GM12878 (cell line): ENCODE measurements at regions not wholly inside any gene's neighbourhood (a gene's known extent, or its start where the extent isn't known, plus 50 kb on each side); places are given as distances from the start of the nearest gene placed in this dataset.

ENCODE experiments used
- ATAC-seq: fragments of 200-7000 bp; cut with Tn5 transposase; 3 replicates; pipeline ENCODE4 v1.9.1; 2020; ENCODE audit warnings: mild to moderate bottlenecking, moderate library complexity
- BruUV-seq: library from RNA; stranded (reverse); fragments of 400-500 nt; replicated peaks from 2 replicates; lab custom pipeline; 2021; lab: Mats Ljungman, UMichigan
- CTCF ChIA-PET: fragments of 300-600 bp; sonication (Branson Sonifier 250); formaldehyde crosslinking; extraction: SDS; loops from one replicate; lab custom pipeline; 2021; ENCODE audit warnings: inconsistent platforms; lab: Yijun Ruan, JAX
- POLR2A ChIA-PET: fragments of 350-600 bp; formaldehyde crosslinking; extraction: SDS; loops from one replicate; lab custom pipeline; 2021; ENCODE audit warnings: inconsistent platforms; lab: Charles Lee
- RAD21 ChIA-PET: fragments of 300-600 bp; sonication (Branson Sonifier 250); formaldehyde crosslinking; loops from one replicate; lab custom pipeline; 2023; ENCODE audit warnings: antibody characterized with exemption; ENCODE audit not compliant: unreplicated experiment; lab: Charles Lee
- SMC1A ChIA-PET: fragments of 300-600 bp; sonication (Branson Sonifier 250); formaldehyde crosslinking; loops from one replicate; lab custom pipeline; 2023; ENCODE audit not compliant: unreplicated experiment, uncharacterized antibody; lab: Charles Lee
- DNase-seq: peaks from one replicate; pipeline ENCODE4 v3.0.0-alpha.2; 2011; ENCODE audit warnings: low read depth, low spot score
- FAIRE-seq: peaks from 3 replicates; lab custom pipeline; 2011; peaks lifted over from hg19 to GRCh38; lab: Jason Lieb, UNC
- H2AFZ ChIP-seq: 2 replicates; pipeline ENCODE4 v1.6.0; 2011; ENCODE audit warnings: low read depth, low read length, control low read depth; ENCODE audit not compliant: control insufficient read depth
- H3K27ac ChIP-seq: 2 replicates; pipeline ENCODE4 v1.5.1; 2011; ENCODE audit warnings: control low read depth; ENCODE audit not compliant: control insufficient read depth, insufficient read depth
- H3K27me3 ChIP-seq, 2 experiments: replicated peaks in 1 of 2; 2 replicates each; pipeline versions ENCODE4 v1.6.0 to v1.6.1; 2011; ENCODE audit warnings: low read length in 1 of 2; ENCODE audit not compliant: control insufficient read depth in 2 of 2, insufficient read depth in 2 of 2
- H3K36me3 ChIP-seq, 2 experiments: 2 replicates each; pipeline ENCODE4 v1.5.1; 2011; ENCODE audit warnings: low read length in 1 of 2; ENCODE audit not compliant: control insufficient read depth in 2 of 2, insufficient read depth in 2 of 2
- H3K4me1 ChIP-seq: 2 replicates; pipeline ENCODE4 v1.6.1; 2011; ENCODE audit warnings: mild to moderate bottlenecking, low read length, moderate library complexity, mixed read lengths; ENCODE audit not compliant: control insufficient read depth, insufficient read depth
- H3K4me2 ChIP-seq: 2 replicates; pipeline ENCODE4 v1.6.0; 2011; ENCODE audit warnings: control low read depth; ENCODE audit not compliant: control insufficient read depth, insufficient read depth
- H3K4me3 ChIP-seq: fragments of 200-600 bp; sonication (generic); 2 replicates; pipeline ENCODE4 v1.5.1; 2016
- H3K79me2 ChIP-seq: 2 replicates; pipeline ENCODE4 v1.6.0; 2011; ENCODE audit warnings: low read length; ENCODE audit not compliant: control insufficient read depth, insufficient read depth
- H3K9ac ChIP-seq: 2 replicates; pipeline ENCODE4 v1.8.0; 2011; ENCODE audit warnings: low read length, control low read depth, mixed read lengths; ENCODE audit not compliant: control insufficient read depth, insufficient read depth
- H3K9me3 ChIP-seq: replicated peaks from 3 replicates; pipeline ENCODE4 v1.5.1; 2011; ENCODE audit warnings: mild to moderate bottlenecking, low read length; ENCODE audit not compliant: control insufficient read depth, insufficient read depth
- H4K20me1 ChIP-seq: 2 replicates; pipeline ENCODE4 v1.6.0; 2011; ENCODE audit not compliant: control insufficient read depth, insufficient read depth
- ATF2 ChIP-seq: IDR thresholded peaks from 2 replicates; pipeline ENCODE4 v1.6.1; 2012; ENCODE audit warnings: low read length, inconsistent platforms
- BHLHE40 ChIP-seq, 2 experiments: fragments of 450-650 bp in 1 of 2; IDR thresholded peaks; 2 replicates each; pipeline ENCODE4 v1.6.1; 2011 to 2017; ENCODE audit warnings: low read depth in 2 of 2, borderline replicate concordance in 1 of 2, improper control_type of control experiment in 1 of 2, low read length in 1 of 2, mild to moderate bottlenecking in 1 of 2
- GABPA ChIP-seq: IDR thresholded peaks from 2 replicates; pipeline ENCODE4 v1.6.1; 2014; ENCODE audit warnings: antibody characterized with exemption, low read depth, mild to moderate bottlenecking, inconsistent platforms
- IKZF2 ChIP-seq, 2 experiments: fragments of 450-650 bp; IDR thresholded peaks; 2 replicates each; pipeline ENCODE4 v1.6.1; 2017; ENCODE audit warnings: mild to moderate bottlenecking in 2 of 2, moderate library complexity in 2 of 2
- NR2F1 ChIP-seq: fragments of 450-650 bp; conservative IDR thresholded peaks from 2 replicates; pipeline ENCODE4 v1.6.1; 2017; ENCODE audit warnings: mild to moderate bottlenecking
- PAX8 ChIP-seq: fragments of 450-650 bp; IDR thresholded peaks from 2 replicates; pipeline ENCODE4 v1.6.1; 2017; ENCODE audit warnings: mild to moderate bottlenecking, moderate library complexity
- RB1 ChIP-seq: fragments of 450-650 bp; formaldehyde crosslinking; IDR thresholded peaks from 2 replicates; pipeline ENCODE4 v1.6.1; 2017; ENCODE audit warnings: mild to moderate bottlenecking, borderline replicate concordance
- SIN3A ChIP-seq: IDR thresholded peaks from 2 replicates; pipeline ENCODE4 v1.6.1; 2012; ENCODE audit warnings: low read depth, low read length, improper control_type of control experiment
- STAT1 ChIP-seq: fragments of 450-650 bp; conservative IDR thresholded peaks from 2 replicates; pipeline ENCODE4 v1.6.1; 2014; ENCODE audit warnings: antibody characterized with exemption, mild to moderate bottlenecking
- TCF12 ChIP-seq: IDR thresholded peaks from 2 replicates; pipeline ENCODE4 v1.6.1; 2011; ENCODE audit warnings: low read depth, mild to moderate bottlenecking, low read length
- WGBS: methylation state at CpG from one replicate; pipeline ENCODE4 v1.1.6; 2016; ENCODE audit warnings: low lambda C conversion rate; ENCODE audit not compliant: insufficient replicate concordance, insufficient coverage; ENCODE audit errors: missing lambda C conversion rate; 5-methylcytosine and 5-hydroxymethylcytosine counted together
- in situ Hi-C: fragments of 300-500 bp; cut with MboI; formaldehyde crosslinking; loops from 9 replicates; pipeline ENCODE4 v1.14.3; 2018; ENCODE audit warnings: mixed read lengths
- intact Hi-C: fragments of 100-400 bp; cut with micrococcal nuclease; formaldehyde crosslinking; loops from one replicate; pipeline ENCODE4 v1.14.2; 2022; ENCODE audit not compliant: unreplicated experiment

- Histone ChIP-seq H3K79me2 (no peaks in the 10 kb centered on the region), H3K4me1 (no peaks in the 10 kb centered on the region), H3K4me3 (no peak overlapping the region), H3K27ac (no peak overlapping the region), H3K36me3 (no peaks in the 10 kb centered on the region), H3K4me2 (no peak overlapping the region), H4K20me1 (no peaks in the 10 kb centered on the region), H3K27me3 (no peaks in the 10 kb centered on the region), H3K9ac (no peak overlapping the region), H2AFZ (no peak overlapping the region), H3K9me3 (no peaks in the 10 kb centered on the region)
- ChIA-PET POLR2A (no interaction called here), CTCF (no interaction called here), SMC1A (no interaction called here), RAD21 (no interaction called here)
- BruUV-seq, result no TSS peak
- in situ Hi-C loops, result no loop called here
- WGBS, result 22% methylated on average over 2 of the region's 2 CpGs
- DNase-seq (no peak), ATAC-seq (no peak), FAIRE-seq (no peak)
- TF ChIP-seq NR2F1 (no peak), IKZF2 (IDR thresholded peaks at IDR 0.05) (no peak), BHLHE40 (IDR thresholded peaks at IDR 0.05; ENCODE audit: borderline replicate concordance in 1 of 2, low read depth in 2 of 2, low read length in 1 of 2) (no peak), PAX8 (no peak), TCF12 (no peak), SIN3A (no peak), RB1 (no peak), GABPA (no peak), STAT1 (no peak), ATF2 (no peak)
- intact Hi-C loops, result no loop called here
Measured at GRCh38 chr6:54441020-54441419, 132.8 kb downstream of the TINAG start.
